Mesenteric fat pad (tissue), 1 donor: ENCODE measurements at regions not wholly inside any gene's neighbourhood (a gene's known extent, or its start where the extent isn't known, plus 50 kb on each side); places are given as distances from the start of the nearest gene placed in this dataset.

Experiments
- DNase-seq: peaks from one replicate; pipeline ENCODE4 v3.0.0-alpha.2; 2020; ENCODE audit warnings: low spot score
- donor health status: DM: yes; HTN: yes; CAD: no.

GRCh38 chr9:16128003-16128402, 575.2 kb downstream of the CCDC171 start:
- DNase-seq: no peak

- DNase-seq: no peak
Observed at GRCh38 chr9:16131264-16131663, 578.4 kb downstream of the CCDC171 start.

GRCh38 chr9:16132513-16132912, 579.7 kb downstream of the CCDC171 start:
- no peak for DNase-seq

- no peak for DNase-seq
Observed at GRCh38 chr9:16133032-16133431, 580.2 kb downstream of the CCDC171 start.

GRCh38 chr9:16133556-16134227, 580.8 kb downstream of the CCDC171 start:
- DNase-seq: no peak

GRCh38 chr9:16134351-16134750, 581.5 kb downstream of the CCDC171 start:
- no peak for DNase-seq

GRCh38 chr9:16135968-16136367, 583.1 kb downstream of the CCDC171 start:
- DNase-seq: no peak

- no peak for DNase-seq
Observed at GRCh38 chr9:16136451-16136850, 583.6 kb downstream of the CCDC171 start.

- DNase-seq: no peak
Observed at GRCh38 chr9:16136961-16137360, 584.1 kb downstream of the CCDC171 start.

- DNase-seq: no peak
Observed at GRCh38 chr9:16138561-16139491, 586.0 kb downstream of the CCDC171 start.

GRCh38 chr9:16139774-16140173, 586.9 kb downstream of the CCDC171 start:
- no peak for DNase-seq

- no peak for DNase-seq
Observed at GRCh38 chr9:16143310-16143709, 590.5 kb downstream of the CCDC171 start.

- DNase-seq: no peak
Observed at GRCh38 chr9:16143947-16144890, 591.4 kb downstream of the CCDC171 start.

GRCh38 chr9:16145196-16145950, 592.5 kb downstream of the CCDC171 start:
- no peak for DNase-seq

GRCh38 chr9:16147726-16148125, 594.9 kb downstream of the CCDC171 start:
- no peak for DNase-seq

- DNase-seq: no peak
Observed at GRCh38 chr9:16150501-16150900, 597.7 kb downstream of the CCDC171 start.

GRCh38 chr9:16150938-16151650, 598.3 kb downstream of the CCDC171 start:
- DNase-seq: no peak

- no peak for DNase-seq
Observed at GRCh38 chr9:16152276-16153101, 599.6 kb downstream of the CCDC171 start.

- DNase-seq: no peak
Observed at GRCh38 chr9:16153221-16153620, 600.4 kb downstream of the CCDC171 start.
